HEK293T (cell line): ENCODE measurements at regions not wholly inside any gene's neighbourhood (a gene's known extent, or its start where the extent isn't known, plus 50 kb on each side); places are given as distances from the start of the nearest gene placed in this dataset.

Experiments used
- CTCF ChIA-PET: fragments of 350-600 bp; formaldehyde crosslinking; extraction: SDS; loops from one replicate; lab custom pipeline; 2021; ENCODE audit warnings: antibody characterized with exemption, inconsistent platforms; lab: Yijun Ruan, JAX
- POLR2A ChIA-PET: fragments of 350-600 bp; formaldehyde crosslinking; extraction: SDS; loops from one replicate; lab custom pipeline; 2020; ENCODE audit warnings: antibody characterized with exemption, inconsistent platforms; lab: Yijun Ruan, JAX
- DNase-seq: peaks from one replicate; pipeline ENCODE4 v3.0.0; 2012; ENCODE audit warnings: mixed read lengths; ENCODE audit errors: extremely low spot score
- ARNT ChIP-seq: fragments of 450-650 bp; IDR thresholded peaks from 2 replicates; pipeline ENCODE4 v1.6.1; 2017; ENCODE audit warnings: mild to moderate bottlenecking
- BHLHE40 ChIP-seq: fragments of 450-650 bp; IDR thresholded peaks from 2 replicates; pipeline ENCODE4 v1.6.1; 2016; ENCODE audit warnings: mild to moderate bottlenecking, moderate library complexity, borderline replicate concordance
- CTBP1 ChIP-seq: fragments of 450-650 bp; IDR thresholded peaks from 2 replicates; pipeline ENCODE4 v1.6.1; 2016; ENCODE audit warnings: borderline replicate concordance
- ELF4 ChIP-seq: fragments of 450-650 bp; IDR thresholded peaks from 2 replicates; pipeline ENCODE4 v1.6.1; 2017; ENCODE audit warnings: antibody characterized with exemption
- FOXA1 ChIP-seq: fragments of 450-650 bp; IDR thresholded peaks from 2 replicates; pipeline ENCODE4 v1.6.1; 2016; ENCODE audit warnings: mild to moderate bottlenecking
- FOXK2 ChIP-seq: fragments of 450-650 bp; IDR thresholded peaks from 2 replicates; pipeline ENCODE4 v1.6.1; 2016; ENCODE audit warnings: mild to moderate bottlenecking
- FOXM1 ChIP-seq: fragments of 450-650 bp; IDR thresholded peaks from 2 replicates; pipeline ENCODE4 v1.6.1; 2017; ENCODE audit warnings: mild to moderate bottlenecking, borderline replicate concordance
- HDGF ChIP-seq: fragments of 450-650 bp; IDR thresholded peaks from 2 replicates; pipeline ENCODE4 v1.6.1; 2017; ENCODE audit warnings: antibody characterized with exemption, borderline replicate concordance
- L3MBTL2 ChIP-seq: fragments of 450-650 bp; conservative IDR thresholded peaks from 2 replicates; pipeline ENCODE4 v1.6.1; 2016; ENCODE audit warnings: mild to moderate bottlenecking
- LEF1 ChIP-seq: fragments of 450-650 bp; IDR thresholded peaks from 2 replicates; pipeline ENCODE4 v1.6.1; 2017; ENCODE audit warnings: mild to moderate bottlenecking, borderline replicate concordance
- NFRKB ChIP-seq: fragments of 450-650 bp; IDR thresholded peaks from 2 replicates; pipeline ENCODE4 v1.6.1; 2016; ENCODE audit warnings: mild to moderate bottlenecking, moderate library complexity
- SP1 ChIP-seq: fragments of 450-650 bp; IDR thresholded peaks from 2 replicates; pipeline ENCODE4 v1.6.1; 2017
- SUZ12 ChIP-seq: fragments of 450-650 bp; IDR thresholded peaks from 2 replicates; pipeline ENCODE4 v1.6.1; 2016; ENCODE audit warnings: mild to moderate bottlenecking
- TARDBP ChIP-seq: fragments of 450-650 bp; IDR thresholded peaks from 2 replicates; pipeline ENCODE4 v1.6.1; 2016
- ZNF384 ChIP-seq: fragments of 450-650 bp; IDR thresholded peaks from 2 replicates; pipeline ENCODE4 v1.6.1; 2016
- TF ChIP-seq, protein P1 (sequence below): fragments of 450-650 bp; IDR thresholded peaks from 2 replicates; pipeline ENCODE4 v1.6.1; 2016

DNA sequence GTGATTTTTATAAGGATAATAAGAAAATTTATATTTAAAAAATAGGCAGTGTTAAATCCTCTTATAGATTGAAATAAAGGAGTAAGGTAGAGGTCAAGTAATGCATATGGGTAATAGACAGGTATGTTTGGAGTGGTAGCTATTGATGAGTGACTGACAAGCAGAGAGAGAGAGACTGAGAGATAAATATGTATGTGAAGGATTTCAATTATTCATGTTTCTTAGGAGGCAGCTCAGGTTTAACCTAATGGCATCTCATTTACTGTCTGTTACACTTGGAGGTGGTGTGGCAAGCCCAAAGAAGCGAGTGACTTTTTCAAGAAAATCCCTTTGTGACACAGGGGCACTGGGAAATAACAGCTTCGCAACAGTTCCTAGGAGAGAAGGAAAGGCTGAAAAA lies 120.2 kb downstream of the KIF2B start:
- POLR2A ChIA-PET: no interaction called here
- DNase-seq: no peak
- no peak for TF ChIP-seq HDGF
- TF ChIP-seq L3MBTL2: no peak
- TF ChIP-seq FOXM1: no peak
- TF ChIP-seq ELF4: no peak
- no peak for TF ChIP-seq SP1
- TF ChIP-seq ZNF384: no peak
- CTCF ChIA-PET: no interaction called here

DNA sequence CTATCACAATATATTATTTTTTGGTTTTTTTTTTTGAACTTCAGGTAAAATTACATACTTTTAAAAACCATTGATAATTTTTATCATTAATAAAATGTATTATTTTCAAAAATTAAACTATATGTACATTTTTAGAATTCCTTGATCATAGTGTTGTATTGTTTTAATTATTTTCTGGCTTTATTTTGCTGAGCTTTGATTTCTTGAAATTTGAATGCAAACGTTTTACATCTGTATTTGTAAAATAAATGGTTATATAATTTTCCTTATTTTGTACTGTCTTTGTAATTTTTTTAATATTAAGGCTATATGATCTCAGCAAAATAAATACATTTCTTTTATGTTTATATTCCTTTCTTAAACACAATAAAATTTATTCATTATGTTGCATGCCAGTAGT lies 125.6 kb downstream of the KIF2B start:
- no peak for DNase-seq
- TF ChIP-seq FOXM1 (no peak), NFRKB (no peak), ARNT (no peak), ZNF384 (no peak), FOXK2 (no peak), TARDBP (no peak), BHLHE40 (no peak), FOXA1 (no peak), L3MBTL2 (no peak)
- TF ChIP-seq, protein P1, sequence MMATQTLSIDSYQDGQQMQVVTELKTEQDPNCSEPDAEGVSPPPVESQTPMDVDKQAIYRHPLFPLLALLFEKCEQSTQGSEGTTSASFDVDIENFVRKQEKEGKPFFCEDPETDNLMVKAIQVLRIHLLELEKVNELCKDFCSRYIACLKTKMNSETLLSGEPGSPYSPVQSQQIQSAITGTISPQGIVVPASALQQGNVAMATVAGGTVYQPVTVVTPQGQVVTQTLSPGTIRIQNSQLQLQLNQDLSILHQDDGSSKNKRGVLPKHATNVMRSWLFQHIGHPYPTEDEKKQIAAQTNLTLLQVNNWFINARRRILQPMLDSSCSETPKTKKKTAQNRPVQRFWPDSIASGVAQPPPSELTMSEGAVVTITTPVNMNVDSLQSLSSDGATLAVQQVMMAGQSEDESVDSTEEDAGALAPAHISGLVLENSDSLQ: no peak
- CTCF ChIA-PET: no interaction called here
- POLR2A ChIA-PET: no interaction called here

DNA sequence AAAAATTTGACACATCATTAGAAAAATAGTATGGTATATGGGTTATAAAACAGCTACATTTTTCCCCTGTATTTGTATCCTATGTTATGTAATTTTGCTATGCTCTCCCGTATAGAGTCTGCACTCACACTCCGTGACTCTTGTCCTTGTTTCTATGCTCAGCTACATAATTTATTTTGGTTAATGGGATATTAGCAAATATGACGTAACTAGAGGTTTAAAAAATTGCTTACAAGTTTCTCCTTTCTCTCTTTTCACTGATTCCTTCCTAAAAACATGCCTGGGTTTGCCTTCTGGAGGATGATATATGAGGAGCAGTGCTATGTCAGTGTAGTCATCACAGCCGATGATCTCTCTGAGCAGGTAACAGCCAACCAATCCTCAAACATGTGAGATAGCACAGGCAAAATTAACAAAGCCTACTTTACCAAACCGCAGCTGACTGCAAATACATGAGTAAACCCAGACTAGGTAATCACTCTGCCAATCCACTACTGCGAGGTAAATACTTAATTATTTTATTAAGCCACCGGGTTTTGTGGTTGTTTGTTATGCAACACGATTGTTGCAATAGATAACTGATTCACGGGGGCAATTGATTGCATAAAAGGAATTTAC lies 126.9 kb downstream of the KIF2B start:
- TF ChIP-seq FOXA1 (no peak), ARNT (no peak), HDGF (no peak)
- TF ChIP-seq, protein P1: no peak
- POLR2A ChIA-PET: no interaction called here
- no peak for DNase-seq
- CTCF ChIA-PET: no interaction called here

DNA sequence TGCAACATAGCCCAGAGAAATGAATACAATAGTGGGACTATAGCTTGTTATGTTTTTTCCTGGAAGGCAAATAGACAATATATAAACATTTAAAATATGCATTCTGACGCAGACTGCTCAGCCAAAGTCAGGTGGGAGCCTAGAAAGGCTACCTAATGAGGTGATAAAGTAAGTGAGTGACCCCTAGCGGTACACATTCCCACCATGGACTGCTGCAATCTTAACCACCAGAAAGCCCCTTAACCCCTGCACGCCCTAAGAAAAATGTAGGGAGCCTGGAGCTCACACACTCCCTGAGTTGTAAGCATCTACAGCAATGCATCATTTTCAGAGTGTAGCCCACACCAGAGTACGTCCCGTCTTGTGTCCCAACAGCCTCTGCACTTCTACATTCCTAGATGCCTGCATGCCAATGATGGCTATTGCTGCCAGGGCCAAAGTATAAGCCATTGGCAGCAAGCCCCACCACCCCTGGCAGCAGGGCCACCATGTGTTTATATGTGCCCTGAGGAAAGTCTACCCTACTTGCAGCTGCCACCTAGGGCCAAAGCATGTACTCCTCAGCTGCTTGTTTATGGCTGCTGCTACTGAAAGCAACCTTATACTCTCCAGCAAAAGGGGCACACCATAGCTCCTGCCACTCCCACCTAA lies 127.6 kb downstream of the KIF2B start:
- POLR2A ChIA-PET: no interaction called here
- no peak for DNase-seq
- CTCF ChIA-PET: no interaction called here
- TF ChIP-seq FOXA1 (no peak), HDGF (no peak), SP1 (no peak), ZNF384 (no peak), CTBP1 (no peak), L3MBTL2 (no peak), NFRKB (no peak), FOXM1 (no peak), FOXK2 (no peak), SUZ12 (no peak), ELF4 (no peak), BHLHE40 (no peak), ARNT (no peak), TARDBP (no peak), LEF1 (no peak)
- TF ChIP-seq, protein P1: no peak

DNA sequence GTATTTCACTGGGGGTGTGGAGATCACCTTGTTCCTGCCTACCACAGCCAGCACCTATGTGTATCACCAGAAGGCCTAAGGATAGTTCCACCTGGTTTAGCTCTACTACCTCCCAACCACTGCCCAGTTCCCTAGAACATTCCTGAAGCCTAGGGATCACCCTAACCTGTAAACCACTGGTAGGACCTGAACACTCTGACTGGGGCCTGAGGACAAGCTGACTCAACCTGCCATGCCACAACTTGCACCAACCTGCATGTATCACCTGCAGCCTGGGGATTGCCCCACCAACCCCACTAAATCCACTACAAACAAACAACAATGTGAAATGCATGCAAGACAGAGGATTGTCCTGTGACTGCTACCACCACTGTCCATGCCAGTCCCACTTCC lies 128.1 kb downstream of the KIF2B start:
- no peak for TF ChIP-seq TARDBP
- no peak for TF ChIP-seq FOXA1
- no peak for TF ChIP-seq L3MBTL2
- TF ChIP-seq ELF4: no peak
- TF ChIP-seq LEF1: no peak
- TF ChIP-seq, protein P1: no peak
- no peak for TF ChIP-seq SUZ12
- no peak for TF ChIP-seq FOXM1
- no peak for TF ChIP-seq NFRKB
- no peak for TF ChIP-seq FOXK2
- TF ChIP-seq CTBP1: no peak
- TF ChIP-seq ZNF384: no peak
- TF ChIP-seq SP1: no peak
- TF ChIP-seq BHLHE40: no peak
- TF ChIP-seq HDGF: no peak
- TF ChIP-seq ARNT: no peak
- POLR2A ChIA-PET: no interaction called here
- no peak for DNase-seq
- CTCF ChIA-PET: no interaction called here

DNA sequence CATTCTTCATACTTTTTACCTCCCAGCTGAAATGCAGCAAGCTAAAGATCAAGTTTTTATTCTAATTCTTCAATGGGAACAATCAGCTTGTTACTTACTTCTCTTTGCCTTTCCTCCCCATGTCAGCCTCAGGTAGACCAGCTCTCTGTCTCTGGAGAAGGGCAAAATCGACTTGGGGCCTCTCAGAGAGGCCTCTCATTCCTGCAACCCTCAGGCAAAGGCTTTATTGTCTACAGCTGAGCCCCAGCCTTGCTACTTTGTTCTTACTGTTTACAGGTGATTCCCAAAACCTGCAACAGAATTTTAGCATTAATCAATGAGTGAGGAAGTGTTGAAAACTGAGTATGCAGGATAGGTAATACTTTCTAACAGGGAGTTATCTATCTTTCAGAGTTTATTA lies 148.6 kb downstream of the KIF2B start:
- TF ChIP-seq SP1 (no peak), CTBP1 (no peak), HDGF (no peak), BHLHE40 (no peak), TARDBP (no peak), L3MBTL2 (no peak), ZNF384 (no peak), ELF4 (no peak), SUZ12 (no peak), FOXM1 (no peak), FOXA1 (no peak)
- TF ChIP-seq, protein P1: no peak
- no peak for DNase-seq
- CTCF ChIA-PET: no interaction called here
- POLR2A ChIA-PET: no interaction called here
